Neuronal stem cell (in vitro differentiated cells): ENCODE measurements at regions not wholly inside any gene's neighbourhood (a gene's known extent, or its start where the extent isn't known, plus 50 kb on each side); places are given as distances from the start of the nearest gene placed in this dataset.

Experiments used
- DNase-seq: peaks from one replicate; pipeline ENCODE4 v3.0.0-alpha.2; 2013; ENCODE audit warnings: low spot score
- H2AFZ ChIP-seq: one replicate; pipeline ENCODE4 v1.6.1; 2013; ENCODE audit warnings: mild to moderate bottlenecking, low read length, inconsistent platforms
- H2AK5ac ChIP-seq: 2 replicates; pipeline ENCODE4 v1.6.1; 2013; ENCODE audit warnings: low read depth, mild to moderate bottlenecking, inconsistent platforms, low read length, moderate library complexity, mixed read lengths
- H2BK120ac ChIP-seq: 2 replicates; pipeline ENCODE4 v1.6.1; 2013; ENCODE audit warnings: low read depth, mild to moderate bottlenecking, inconsistent platforms, low read length, moderate library complexity, mixed read lengths
- H2BK12ac ChIP-seq: one replicate; pipeline ENCODE4 v1.6.1; 2013; ENCODE audit warnings: low read length, inconsistent platforms
- H2BK15ac ChIP-seq: 2 replicates; pipeline ENCODE4 v1.6.1; 2013; ENCODE audit warnings: mild to moderate bottlenecking, low read length, inconsistent platforms, mixed read lengths
- H2BK5ac ChIP-seq: one replicate; pipeline ENCODE4 v1.6.1; 2013; ENCODE audit warnings: inconsistent platforms, mild to moderate bottlenecking, low read length, moderate library complexity
- H3K14ac ChIP-seq: one replicate; pipeline ENCODE4 v1.6.1; 2013; ENCODE audit warnings: low read length, inconsistent platforms
- H3K18ac ChIP-seq: 2 replicates; pipeline ENCODE4 v1.6.1; 2013; ENCODE audit warnings: low read length, inconsistent platforms
- H3K23ac ChIP-seq: 2 replicates; pipeline ENCODE4 v1.6.1; 2013; ENCODE audit warnings: low read depth, mild to moderate bottlenecking, mixed read lengths, low read length, inconsistent platforms; ENCODE audit not compliant: poor library complexity
- H3K27ac ChIP-seq: replicated peaks from 3 replicates; pipeline ENCODE4 v1.5.1; 2013; ENCODE audit warnings: low read length, inconsistent platforms
- H3K27me3 ChIP-seq, 3 experiments: 2 replicates each; pipeline ENCODE4 v1.6.1; 2013; ENCODE audit warnings: low read length in 3 of 3, mild to moderate bottlenecking in 2 of 3, inconsistent platforms in 1 of 3, low read depth in 1 of 3, mixed read lengths in 1 of 3, moderate library complexity in 1 of 3; ENCODE audit not compliant: control insufficient read depth in 3 of 3, insufficient read depth in 3 of 3
- H3K36me3 ChIP-seq, 2 donors: replicated peaks in 1 of 2; 2 replicates each; pipeline ENCODE4 v1.6.1; 2013; ENCODE audit warnings: low read length in 2 of 2; ENCODE audit not compliant: control insufficient read depth in 2 of 2, insufficient read depth in 2 of 2
- H3K4ac ChIP-seq: 2 replicates; pipeline ENCODE4 v1.6.1; 2013; ENCODE audit warnings: inconsistent platforms, mild to moderate bottlenecking, low read length, moderate library complexity
- H3K4me1 ChIP-seq, 2 donors: 1 replicate in 1 of 2; 2 replicates in 1 of 2; pipeline ENCODE4 v1.6.1; 2013; ENCODE audit warnings: low read length in 2 of 2, low read depth in 1 of 2; ENCODE audit not compliant: control insufficient read depth in 2 of 2, insufficient read depth in 1 of 2
- H3K4me2 ChIP-seq: one replicate; pipeline ENCODE4 v1.6.1; 2013; ENCODE audit warnings: mild to moderate bottlenecking, low read length, inconsistent platforms; ENCODE audit not compliant: insufficient read depth, poor library complexity, severe bottlenecking
- H3K4me3 ChIP-seq, 2 donors: 2 replicates each; pipeline ENCODE4 v1.5.1; 2013; ENCODE audit warnings: low read length in 2 of 2, mild to moderate bottlenecking in 2 of 2, inconsistent platforms in 1 of 2, moderate library complexity in 1 of 2
- H3K79me1 ChIP-seq: one replicate; pipeline ENCODE4 v1.6.1; 2013; ENCODE audit warnings: low read depth, mild to moderate bottlenecking, inconsistent platforms, low read length, moderate library complexity
- H3K9ac ChIP-seq: one replicate; pipeline ENCODE4 v1.6.1; 2013; ENCODE audit warnings: mild to moderate bottlenecking, low read depth, low read length, inconsistent platforms; ENCODE audit not compliant: poor library complexity
- H3K9me3 ChIP-seq, 2 donors: replicated peaks in 1 of 2; 2 replicates each; pipeline versions ENCODE3 to v1.6.1; 2013; ENCODE audit warnings: low read length in 2 of 2, mild to moderate bottlenecking in 2 of 2, inconsistent platforms in 1 of 2, low read depth in 1 of 2, mixed read lengths in 1 of 2, moderate library complexity in 1 of 2; ENCODE audit not compliant: control insufficient read depth in 2 of 2, insufficient read depth in 1 of 2
- H4K8ac ChIP-seq: one replicate; pipeline ENCODE4 v1.6.1; 2013; ENCODE audit warnings: low read depth, mild to moderate bottlenecking, inconsistent platforms, low read length, moderate library complexity
- H4K91ac ChIP-seq: one replicate; pipeline ENCODE4 v1.6.1; 2013; ENCODE audit warnings: low read length, low read depth, mild to moderate bottlenecking, inconsistent platforms; ENCODE audit not compliant: poor library complexity
- WGBS, 2 donors: extraction: QIAGEN DNeasy Blood & Tissue Kit; methylation state at CpG; one replicate each; pipeline ENCODE4 v1.1.7; 2013; ENCODE audit warnings: missing lambda C conversion rate in 2 of 2, mixed read lengths in 1 of 2; ENCODE audit not compliant: insufficient read length in 2 of 2, insufficient replicate concordance in 1 of 2; ENCODE audit errors: extremely low coverage in 2 of 2; 5-methylcytosine and 5-hydroxymethylcytosine counted together

DNA sequence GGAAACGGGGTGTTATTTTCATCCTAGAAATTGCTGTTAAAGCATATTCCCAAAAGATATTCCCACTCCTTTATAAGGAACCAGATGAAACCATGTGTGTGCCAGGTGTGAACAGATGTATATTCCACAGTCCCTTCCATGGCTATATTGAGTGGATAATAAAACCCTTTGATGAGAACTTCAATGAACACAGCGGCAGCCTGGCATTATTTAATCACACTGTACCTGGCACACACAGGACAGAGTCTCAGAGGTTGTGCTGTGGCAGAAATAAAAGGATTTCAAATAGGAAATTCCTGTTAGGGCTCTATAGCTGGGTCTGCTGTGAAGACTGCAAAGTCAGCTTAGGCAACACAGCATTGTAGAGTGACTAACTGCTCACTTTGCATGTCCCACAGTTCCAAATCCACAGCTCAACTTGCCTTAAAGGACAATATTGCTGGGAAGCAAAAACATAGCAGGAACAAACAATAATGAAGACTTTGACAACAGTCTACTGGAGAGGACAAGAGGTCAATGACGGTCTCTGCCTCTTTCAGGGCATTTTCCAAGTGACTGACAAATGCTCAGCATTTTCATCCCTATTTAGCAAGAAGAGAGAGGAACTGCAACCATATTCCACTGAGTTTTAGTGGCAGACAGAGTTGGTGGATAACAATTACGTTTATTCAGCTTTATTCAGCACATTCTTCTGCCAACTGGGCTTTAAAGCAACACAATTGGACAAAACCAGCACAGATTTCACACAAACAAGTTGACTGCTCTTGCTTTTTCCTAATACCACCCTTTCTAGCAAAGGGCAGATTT is 255.7 kb upstream of the RGMB start:
- peak overlapping the region; percentile 15 for H2AFZ ChIP-seq
- H3K4me3 ChIP-seq: no peak overlapping the region
- H3K27me3 ChIP-seq: no peaks in the 10 kb centered on the region
- peaks cover 3 to 37% of the 10 kb centered on the region in 2 donors for H3K4me1 ChIP-seq
- H3K4ac ChIP-seq: no peak overlapping the region
- H3K9ac ChIP-seq: no peak overlapping the region
- H3K18ac ChIP-seq: no peak overlapping the region
- no peak overlapping the region for H2BK5ac ChIP-seq
- H3K79me1 ChIP-seq: no peaks in the 10 kb centered on the region
- no peak overlapping the region for H4K8ac ChIP-seq
- no peak overlapping the region for H3K27ac ChIP-seq
- no peak overlapping the region for H3K23ac ChIP-seq
- H3K14ac ChIP-seq: no peak overlapping the region
- no peak overlapping the region for H4K91ac ChIP-seq
- no peak overlapping the region for H3K4me2 ChIP-seq
- no peak overlapping the region for H2BK12ac ChIP-seq
- H2BK15ac ChIP-seq: no peak overlapping the region
- WGBS, 2 donors: no CpG with 5 or more reads among the region's 4 CpGs
- DNase-seq: no peak
- no peaks in the 10 kb centered on the region for H3K36me3 ChIP-seq
- H3K9me3 ChIP-seq: no peaks in the 10 kb centered on the region
- H2AK5ac ChIP-seq: no peak overlapping the region
- no peak overlapping the region for H2BK120ac ChIP-seq

DNA sequence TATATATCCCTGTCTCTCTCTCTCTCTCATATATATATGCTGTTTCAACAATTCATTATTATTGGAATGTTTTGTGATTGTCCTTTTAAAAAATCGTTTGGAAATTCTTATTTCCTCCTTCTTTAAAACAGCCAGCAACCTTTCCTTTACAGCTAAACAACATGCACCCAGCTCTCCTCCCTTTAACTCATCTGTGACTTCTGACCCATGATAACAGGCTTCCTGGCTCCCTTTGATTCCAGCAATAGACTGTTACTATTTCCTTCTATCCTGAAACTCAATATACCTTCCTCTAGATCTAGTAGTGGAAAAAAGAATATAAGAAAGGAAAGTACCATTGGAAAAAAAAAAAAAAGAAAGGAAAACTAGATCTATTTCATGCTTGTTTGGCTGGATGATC is 254.7 kb upstream of the RGMB start:
- H2BK5ac ChIP-seq: no peak overlapping the region
- DNase-seq: no peak
- no peaks in the 10 kb centered on the region for H3K79me1 ChIP-seq

DNA sequence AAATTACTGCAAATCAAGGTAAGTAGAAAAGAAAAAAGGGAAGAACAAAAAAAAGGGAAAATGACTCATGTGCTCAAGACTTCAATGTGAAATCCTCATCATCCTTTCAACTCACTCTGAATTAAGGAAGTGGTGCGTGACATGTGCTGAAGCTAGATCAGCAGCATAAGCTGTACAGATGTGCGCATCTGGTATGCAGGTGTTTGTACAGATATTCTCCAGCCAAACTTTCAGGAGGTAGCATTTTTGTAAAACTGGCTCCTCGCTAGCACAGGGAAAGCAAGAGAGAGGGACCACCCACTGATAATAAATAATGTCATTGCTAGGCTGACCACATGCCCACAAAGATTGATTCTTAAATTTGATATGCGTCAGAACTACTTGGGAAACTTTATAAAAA is 253.9 kb upstream of the RGMB start:
- H3K27ac ChIP-seq: no peak overlapping the region
- H3K4me3 ChIP-seq: no peak overlapping the region
- H3K4me2 ChIP-seq: no peak overlapping the region
- H2BK5ac ChIP-seq: no peak overlapping the region
- H3K27me3 ChIP-seq: no peaks in the 10 kb centered on the region
- H2BK120ac ChIP-seq: no peak overlapping the region
- no peaks in the 10 kb centered on the region for H3K9me3 ChIP-seq
- H3K79me1 ChIP-seq: no peaks in the 10 kb centered on the region
- H2AK5ac ChIP-seq: no peak overlapping the region
- no peak overlapping the region for H3K14ac ChIP-seq
- H3K9ac ChIP-seq: no peak overlapping the region
- H3K18ac ChIP-seq: no peak overlapping the region
- H2BK12ac ChIP-seq: no peak overlapping the region
- H3K23ac ChIP-seq: no peak overlapping the region
- no peak overlapping the region for H4K8ac ChIP-seq
- no peak overlapping the region for H2AFZ ChIP-seq
- DNase-seq: no peak
- no peak overlapping the region for H2BK15ac ChIP-seq
- H4K91ac ChIP-seq: no peak overlapping the region
- no CpG with 5 or more reads among the region's 4 CpGs for WGBS, 2 donors
- no peak overlapping the region for H3K4ac ChIP-seq
- no peaks in the 10 kb centered on the region for H3K36me3 ChIP-seq
- H3K4me1 ChIP-seq: peaks cover 3 to 22% of the 10 kb centered on the region in 2 donors

More for the DNA sequence above, 254.7 kb upstream of the RGMB start:
- Histone ChIP-seq H2AFZ (no peak overlapping the region), H3K9me3 (no peaks in the 10 kb centered on the region), H3K14ac (no peak overlapping the region), H3K4me2 (no peak overlapping the region), H4K8ac (no peak overlapping the region), H3K27me3 (no peaks in the 10 kb centered on the region), H2BK12ac (no peak overlapping the region), H3K9ac (no peak overlapping the region), H3K36me3 (no peaks in the 10 kb centered on the region), H3K18ac (no peak overlapping the region), H3K4me3 (no peak overlapping the region), H2BK120ac (no peak overlapping the region), H3K4me1 (peaks cover 3 to 29% of the 10 kb centered on the region in 2 donors), H2AK5ac (no peak overlapping the region), H3K23ac (no peak overlapping the region), H2BK15ac (no peak overlapping the region), H3K27ac (no peak overlapping the region), H4K91ac (no peak overlapping the region), H3K4ac (no peak overlapping the region)
- no CpG with 5 or more reads among the region's 1 CpG for WGBS, 2 donors

DNA sequence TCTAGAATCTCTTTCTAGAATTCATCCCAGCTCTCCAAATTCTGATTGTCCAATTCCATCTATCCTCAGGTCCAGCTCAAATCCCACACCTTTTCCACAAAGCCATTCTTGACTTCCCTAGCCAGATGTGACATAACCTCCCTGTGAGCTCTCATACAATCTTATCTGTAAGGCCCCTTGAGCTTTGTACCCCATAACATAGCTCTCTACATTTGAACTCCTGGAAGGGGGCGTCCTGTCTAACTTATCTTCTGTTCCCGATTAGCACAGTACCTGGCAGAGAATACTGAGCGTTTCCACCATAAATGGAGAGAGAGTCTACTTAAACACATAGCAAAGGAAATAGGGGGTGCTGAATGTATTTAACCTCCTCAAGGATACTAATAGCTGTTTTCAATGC is 251.6 kb upstream of the RGMB start:
- H2BK15ac ChIP-seq: no peak overlapping the region
- H3K4me2 ChIP-seq: no peak overlapping the region
- no peaks in the 10 kb centered on the region for H3K9me3 ChIP-seq
- no peak overlapping the region for H3K4me3 ChIP-seq
- no peak overlapping the region for H2BK120ac ChIP-seq
- DNase-seq: no peak
- no peak overlapping the region for H3K14ac ChIP-seq
- WGBS, 2 donors: no CpG with 5 or more reads among the region's 3 CpGs
- no peak overlapping the region for H3K27ac ChIP-seq
- no peaks in the 10 kb centered on the region for H3K36me3 ChIP-seq
- H3K79me1 ChIP-seq: no peaks in the 10 kb centered on the region
- H2BK12ac ChIP-seq: no peak overlapping the region
- no peak overlapping the region for H2BK5ac ChIP-seq
- H3K23ac ChIP-seq: no peak overlapping the region
- H4K8ac ChIP-seq: no peak overlapping the region
- no peak overlapping the region for H3K4ac ChIP-seq
- no peak overlapping the region for H4K91ac ChIP-seq
- no peak overlapping the region for H3K9ac ChIP-seq
- H3K4me1 ChIP-seq: peaks cover 3 to 22% of the 10 kb centered on the region in 2 donors
- H3K27me3 ChIP-seq: no peaks in the 10 kb centered on the region
- no peak overlapping the region for H3K18ac ChIP-seq
- H2AFZ ChIP-seq: no peak overlapping the region
- H2AK5ac ChIP-seq: no peak overlapping the region
